ENCODE measurements at regions not wholly inside any gene's neighbourhood (a gene's known extent, or its start where the extent isn't known, plus 50 kb on each side); places are given as distances from the start of the nearest gene placed in this dataset.

DNA sequence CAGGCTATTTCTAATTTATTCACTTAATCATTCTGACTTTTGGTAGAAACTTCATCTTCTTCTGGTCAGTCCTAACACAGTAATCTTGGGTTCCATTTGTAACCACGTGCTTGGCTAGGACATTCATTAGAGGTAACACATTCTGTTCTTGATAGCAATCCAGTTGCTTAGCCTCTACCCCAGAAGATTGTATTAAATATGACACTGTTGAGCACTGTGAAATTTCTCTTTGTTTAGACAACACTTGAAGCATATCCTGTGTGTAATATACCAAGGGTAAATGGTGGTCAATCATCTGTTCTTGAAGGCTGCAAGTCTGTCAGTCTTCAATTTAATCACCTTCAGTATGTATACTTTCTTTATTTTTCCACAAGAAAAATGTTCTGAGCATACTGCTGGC is 523.0 kb downstream of the ANKRD50 start:
- DNase-seq (ENCODE audit: extremely low read depth in 1 of 2, low read depth in 1 of 2): no peak

DNA sequence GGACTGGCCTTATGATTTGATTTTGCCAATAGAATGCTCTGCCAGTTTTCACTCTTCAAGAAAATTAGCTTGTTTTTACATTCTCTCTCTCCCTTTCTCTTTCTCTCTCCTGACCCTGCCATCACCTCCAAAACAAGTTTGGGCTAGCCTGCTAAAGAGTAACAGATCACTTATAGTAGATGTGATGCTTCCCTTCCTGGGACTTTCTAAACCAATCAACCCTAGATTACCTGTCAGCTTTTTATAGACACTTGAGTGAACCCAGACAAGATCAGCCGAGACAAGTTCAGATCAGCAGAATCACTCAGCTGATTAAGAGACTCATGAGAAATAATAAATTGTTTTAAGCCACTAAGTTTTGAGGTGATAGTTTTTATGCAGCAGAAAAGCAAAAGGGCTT is 521.2 kb downstream of the ANKRD50 start:
- DNase-seq (ENCODE audit: extremely low read depth in 1 of 2, low read depth in 1 of 2): no peak

GRCh38 chr4:124192544-124192943 is 520.0 kb downstream of the ANKRD50 start:
- no peak for DNase-seq (ENCODE audit: extremely low read depth in 1 of 2, low read depth in 1 of 2)

- no peak for DNase-seq (ENCODE audit: extremely low read depth in 1 of 2, low read depth in 1 of 2)
These were observed 513.3 kb downstream of the ANKRD50 start for GRCh38 chr4:124199185-124199584.

DNA sequence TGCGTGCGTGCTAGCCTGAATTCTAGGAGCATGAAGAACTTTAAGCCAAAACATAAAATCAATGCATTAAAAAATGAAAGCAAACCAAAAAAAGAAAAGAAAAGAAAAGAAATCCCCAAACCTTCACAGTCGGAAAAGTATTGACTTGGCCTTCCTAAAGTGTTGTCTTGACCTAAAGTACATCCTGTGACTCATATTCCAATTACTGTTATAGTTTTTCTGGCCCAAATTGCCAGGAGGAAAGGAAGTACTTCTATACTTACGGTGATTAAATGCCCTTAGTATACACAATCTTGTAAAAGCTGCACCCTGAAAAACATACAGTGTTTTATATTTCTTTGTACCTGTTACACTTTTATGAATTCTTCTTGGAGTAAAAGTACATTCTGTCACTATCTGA is 512.8 kb downstream of the ANKRD50 start:
- DNase-seq (ENCODE audit: extremely low read depth in 1 of 2, low read depth in 1 of 2): no peak

- DNase-seq (ENCODE audit: extremely low read depth in 1 of 2, low read depth in 1 of 2): no peak
These were observed 510.9 kb downstream of the ANKRD50 start for GRCh38 chr4:124201636-124202035.

GRCh38 chr4:124202099-124202498 is 510.4 kb downstream of the ANKRD50 start:
- no peak for DNase-seq (ENCODE audit: extremely low read depth in 1 of 2, low read depth in 1 of 2)

DNA sequence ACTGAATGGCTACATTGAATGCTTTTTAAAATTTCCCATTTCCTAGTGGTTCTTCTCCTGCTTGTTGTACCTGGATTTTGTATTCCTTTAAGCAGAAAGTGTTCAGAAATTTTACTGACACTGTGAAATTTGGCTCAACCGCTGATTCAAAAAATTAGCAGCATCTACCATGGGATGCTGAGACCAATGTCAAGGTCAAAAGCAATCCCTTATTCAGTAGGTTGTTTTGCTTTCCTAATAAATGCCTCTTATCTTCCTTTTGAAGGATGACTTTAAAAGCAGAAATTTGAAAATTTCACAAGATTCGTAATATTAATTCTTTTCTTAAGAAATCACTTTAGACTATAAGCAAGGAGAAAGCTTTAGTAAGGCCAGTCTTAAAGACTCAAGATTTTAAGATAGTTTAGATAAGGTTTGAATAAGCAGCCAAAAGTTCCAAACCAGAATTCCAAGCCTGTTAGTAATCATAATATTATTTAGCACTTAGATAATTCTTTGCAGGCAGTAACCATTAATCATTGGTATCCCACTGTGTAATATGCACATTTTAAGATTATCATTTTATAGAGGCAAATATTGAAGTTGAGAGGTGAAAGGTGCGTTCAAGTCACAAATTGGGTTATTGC is 508.8 kb downstream of the ANKRD50 start:
- no peak for DNase-seq (ENCODE audit: extremely low read depth in 1 of 2, low read depth in 1 of 2)

- DNase-seq (ENCODE audit: extremely low read depth in 1 of 2, low read depth in 1 of 2): no peak
These were observed 505.5 kb downstream of the ANKRD50 start for GRCh38 chr4:124206779-124207605.

GRCh38 chr4:124209211-124209610 is 503.3 kb downstream of the ANKRD50 start:
- no peak for DNase-seq (ENCODE audit: extremely low read depth in 1 of 2, low read depth in 1 of 2)

- no peak for DNase-seq (ENCODE audit: extremely low read depth in 1 of 2, low read depth in 1 of 2)
These were observed 502.9 kb downstream of the ANKRD50 start for GRCh38 chr4:124209626-124210025.

DNA sequence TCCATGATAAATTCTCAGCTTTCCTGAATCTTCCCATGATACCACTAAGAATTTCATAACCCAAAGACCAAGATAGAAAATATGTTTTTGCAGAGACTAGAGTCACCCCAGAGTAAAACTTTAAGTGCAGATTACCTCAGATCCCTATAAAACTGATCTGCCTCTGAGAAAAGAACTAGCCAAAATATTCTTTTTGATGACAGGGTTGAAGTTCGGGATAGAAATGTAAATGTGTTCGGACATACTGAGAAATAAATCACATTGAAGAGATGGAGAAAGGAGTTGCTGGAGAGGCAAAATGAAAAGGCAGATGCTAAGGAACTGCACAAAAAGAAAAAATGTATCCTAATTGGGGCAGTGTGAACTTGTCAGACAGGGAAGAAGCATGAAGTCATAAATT is 501.8 kb downstream of the ANKRD50 start:
- no peak for DNase-seq (ENCODE audit: extremely low read depth in 1 of 2, low read depth in 1 of 2)

GRCh38 chr4:124212815-124213630 is 499.5 kb downstream of the ANKRD50 start:
- DNase-seq (ENCODE audit: extremely low read depth in 1 of 2, low read depth in 1 of 2): no peak

GRCh38 chr4:124219389-124219788 is 493.1 kb downstream of the ANKRD50 start:
- DNase-seq (ENCODE audit: extremely low read depth in 1 of 2, low read depth in 1 of 2): no peak

GRCh38 chr4:124224256-124224655 is 488.3 kb downstream of the ANKRD50 start:
- DNase-seq (ENCODE audit: extremely low read depth in 1 of 2, low read depth in 1 of 2): no peak

- no peak for DNase-seq (ENCODE audit: extremely low read depth in 1 of 2, low read depth in 1 of 2)
These were observed 484.6 kb downstream of the ANKRD50 start for GRCh38 chr4:124227981-124228380.

DNA sequence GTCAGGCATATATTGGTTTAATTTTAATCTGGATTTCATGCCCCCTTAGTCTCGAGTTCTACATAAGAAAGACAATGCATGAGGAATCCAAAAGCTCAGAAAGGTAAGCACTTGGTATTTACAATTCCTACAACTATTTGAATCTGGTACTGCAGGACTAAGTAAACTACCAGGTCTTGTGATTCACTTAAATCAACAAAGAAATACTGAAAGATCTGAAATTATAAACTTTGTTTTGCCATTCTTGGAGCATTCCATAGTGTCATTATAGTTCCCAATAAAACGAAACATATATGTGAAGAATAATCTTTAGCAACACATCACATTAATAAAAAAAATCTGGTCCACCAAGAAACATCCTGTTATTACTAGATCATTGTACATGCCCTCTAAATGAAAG is 482.3 kb downstream of the ANKRD50 start:
- DNase-seq (ENCODE audit: extremely low read depth in 1 of 2, low read depth in 1 of 2): no peak

- DNase-seq (ENCODE audit: extremely low read depth in 1 of 2, low read depth in 1 of 2): no peak
These were observed 477.8 kb downstream of the ANKRD50 start for GRCh38 chr4:124234771-124235170.

DNA sequence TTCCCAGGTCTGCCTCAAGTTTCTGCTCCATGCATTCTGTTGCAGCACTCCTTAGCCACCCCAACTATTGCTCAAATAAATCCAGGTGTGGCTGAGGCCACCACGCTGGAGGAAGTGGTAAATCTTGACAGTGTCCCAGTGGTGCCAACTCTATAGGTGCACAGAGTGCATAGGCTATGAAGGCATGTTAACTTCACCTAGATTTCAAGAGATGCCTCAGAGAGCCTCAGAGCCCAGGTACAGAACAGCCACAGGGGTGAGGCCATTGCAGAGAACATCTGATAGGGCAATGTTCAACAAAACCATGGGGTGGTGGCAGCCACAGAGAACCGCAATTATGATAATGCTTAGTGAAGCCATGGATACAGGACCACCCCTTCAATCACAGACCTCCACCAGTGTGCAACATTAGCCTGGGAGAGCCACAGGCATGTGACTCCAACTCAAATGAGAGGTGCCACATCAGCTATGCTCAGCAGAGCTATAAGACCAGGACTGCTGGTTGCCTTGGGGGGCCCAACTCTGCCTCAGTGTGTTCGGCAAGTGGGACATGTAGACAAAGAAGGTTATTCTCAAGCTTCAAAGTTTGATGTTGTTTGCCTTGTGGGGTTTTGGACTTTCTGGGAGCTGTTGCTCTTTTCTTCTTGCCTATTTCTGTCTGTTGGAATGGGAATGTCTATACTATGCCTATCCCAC is 468.7 kb downstream of the ANKRD50 start:
- no peak for DNase-seq (ENCODE audit: extremely low read depth in 1 of 2, low read depth in 1 of 2)

- no peak for DNase-seq (ENCODE audit: extremely low read depth in 1 of 2, low read depth in 1 of 2)
These were observed 459.5 kb downstream of the ANKRD50 start for GRCh38 chr4:124253080-124253479.
